Mucosa of stomach (tissue), 1 donor: ENCODE measurements at regions not wholly inside any gene's neighbourhood (a gene's known extent, or its start where the extent isn't known, plus 50 kb on each side); places are given as distances from the start of the nearest gene placed in this dataset.

ENCODE experiments used
- H3K27me3 ChIP-seq: one replicate; pipeline ENCODE4 v1.7.0; 2013; ENCODE audit warnings: mild to moderate bottlenecking, low read length; ENCODE audit not compliant: control insufficient read depth, insufficient read depth
- H3K36me3 ChIP-seq: one replicate; pipeline ENCODE4 v1.7.0; 2013; ENCODE audit warnings: low read length; ENCODE audit not compliant: control insufficient read depth, insufficient read depth
- H3K4me1 ChIP-seq: one replicate; pipeline ENCODE4 v1.7.0; 2013; ENCODE audit warnings: mild to moderate bottlenecking, low read length; ENCODE audit not compliant: control insufficient read depth, insufficient read depth
- H3K4me3 ChIP-seq: one replicate; pipeline ENCODE4 v1.7.0; 2013; ENCODE audit warnings: low read length
- H3K9ac ChIP-seq: one replicate; pipeline ENCODE4 v1.7.0; 2013; ENCODE audit warnings: mild to moderate bottlenecking, low read length, moderate library complexity
- H3K9me3 ChIP-seq: one replicate; pipeline ENCODE4 v1.7.0; 2013; ENCODE audit warnings: mild to moderate bottlenecking, low read length, moderate library complexity; ENCODE audit not compliant: control insufficient read depth
- donor health status: Pancreatic carcinoma.

DNA sequence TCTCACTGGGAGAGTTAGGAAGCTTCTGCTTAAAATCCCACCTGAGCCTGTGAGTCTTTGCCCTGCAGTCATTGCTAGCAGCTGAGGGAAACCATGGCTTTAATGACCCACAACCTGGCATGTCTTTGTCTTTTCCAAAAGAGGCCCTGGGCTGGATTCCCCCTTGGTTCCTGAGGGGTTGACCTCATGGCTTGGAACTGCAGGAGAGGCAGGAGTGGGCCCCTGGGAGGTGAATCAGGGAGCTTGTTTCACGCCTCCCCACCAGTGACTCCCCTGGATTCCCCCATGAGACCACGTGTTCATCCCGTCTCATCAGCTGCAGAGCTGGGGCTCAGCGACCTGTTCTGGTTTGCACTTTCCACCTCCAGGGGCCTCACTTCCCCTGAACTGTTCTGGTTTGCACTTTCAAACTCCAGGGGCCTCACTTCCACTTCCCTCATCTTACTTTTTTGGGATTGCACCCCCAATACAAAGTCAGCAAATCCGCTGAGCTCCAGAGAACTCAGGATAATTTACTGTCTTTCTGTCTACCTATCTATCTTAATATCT, 58.5 kb upstream of the TMEM18 start:
- Histone ChIP-seq H3K9me3 (no peaks in the 10 kb centered on the region), H3K27me3 (peaks cover 8% of the 10 kb centered on the region)

DNA sequence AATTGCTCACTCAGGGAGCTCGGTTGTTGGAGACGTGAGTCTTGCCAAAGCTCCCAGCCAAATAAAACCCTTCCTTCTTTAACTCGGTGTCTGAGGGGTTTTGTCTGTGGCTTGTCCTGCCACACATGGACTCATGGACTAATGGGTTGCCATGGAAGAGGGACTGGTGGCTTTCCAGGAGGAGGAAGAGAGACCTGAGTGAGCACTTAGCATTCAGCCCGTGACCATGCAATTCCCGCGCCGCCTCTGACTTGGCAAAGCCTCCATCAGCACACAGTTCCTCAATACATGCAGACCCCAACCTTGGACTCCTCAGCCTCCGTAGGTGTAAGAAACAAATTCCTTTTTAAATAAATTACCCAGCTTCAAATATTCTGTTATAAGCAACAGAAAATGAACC, 57.3 kb upstream of the TMEM18 start:
- Histone ChIP-seq H3K4me1 (peaks cover under 1% of the 10 kb centered on the region), H3K4me3 (no peak overlapping the region), H3K9ac (no peak overlapping the region), H3K27me3 (no peaks in the 10 kb centered on the region), H3K9me3 (no peaks in the 10 kb centered on the region), H3K36me3 (no peaks in the 10 kb centered on the region)

More for the DNA sequence above, 58.5 kb upstream of the TMEM18 start:
- no peak overlapping the region for H3K9ac ChIP-seq
- H3K4me3 ChIP-seq: no peak overlapping the region
- H3K36me3 ChIP-seq: no peaks in the 10 kb centered on the region
- H3K4me1 ChIP-seq: peaks cover 12% of the 10 kb centered on the region

DNA sequence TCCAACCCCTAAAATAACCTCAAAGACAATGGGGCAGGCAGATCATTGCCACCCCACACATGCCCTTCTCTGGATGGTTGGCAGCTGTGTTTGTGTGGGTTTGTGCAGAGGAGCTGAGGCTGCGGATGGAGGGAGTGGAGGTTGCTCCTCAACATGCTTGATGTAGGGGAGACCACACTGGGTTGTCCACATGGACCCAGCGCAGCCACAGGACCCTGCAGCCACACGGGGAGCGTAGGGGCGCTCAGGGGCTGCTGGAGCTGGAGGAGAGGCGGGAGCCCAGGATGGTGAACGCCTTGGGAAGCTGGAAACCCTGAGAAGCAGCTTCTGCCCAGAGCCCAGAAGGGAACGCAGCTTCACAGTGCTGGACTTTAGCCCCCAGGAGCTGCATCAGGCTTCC, 56.3 kb upstream of the TMEM18 start:
- no peaks in the 10 kb centered on the region for H3K36me3 ChIP-seq
- no peaks in the 10 kb centered on the region for H3K27me3 ChIP-seq
- H3K4me1 ChIP-seq: no peaks in the 10 kb centered on the region
- H3K4me3 ChIP-seq: no peak overlapping the region
- no peak overlapping the region for H3K9ac ChIP-seq
- H3K9me3 ChIP-seq: no peaks in the 10 kb centered on the region

DNA sequence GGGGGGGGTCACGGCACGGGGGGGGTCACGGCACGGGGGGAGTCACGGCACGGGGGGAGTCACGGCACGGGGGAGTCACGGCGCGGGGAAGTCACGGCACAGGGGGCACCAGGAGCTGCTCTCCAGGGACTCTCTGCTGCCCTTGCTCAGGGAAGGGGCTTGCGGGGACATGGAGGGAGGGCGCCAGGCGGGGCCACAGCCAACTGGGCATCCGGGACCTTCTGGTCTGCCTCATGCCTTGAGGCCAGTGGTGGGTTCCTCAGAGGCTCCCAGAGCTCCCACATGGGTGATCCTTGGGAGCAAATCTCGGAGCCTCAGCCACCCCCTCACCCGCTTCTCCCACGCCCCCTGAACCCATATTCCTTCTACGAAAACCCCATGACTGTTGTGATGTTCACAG, 55.8 kb upstream of the TMEM18 start:
- no peak overlapping the region for H3K9ac ChIP-seq

DNA sequence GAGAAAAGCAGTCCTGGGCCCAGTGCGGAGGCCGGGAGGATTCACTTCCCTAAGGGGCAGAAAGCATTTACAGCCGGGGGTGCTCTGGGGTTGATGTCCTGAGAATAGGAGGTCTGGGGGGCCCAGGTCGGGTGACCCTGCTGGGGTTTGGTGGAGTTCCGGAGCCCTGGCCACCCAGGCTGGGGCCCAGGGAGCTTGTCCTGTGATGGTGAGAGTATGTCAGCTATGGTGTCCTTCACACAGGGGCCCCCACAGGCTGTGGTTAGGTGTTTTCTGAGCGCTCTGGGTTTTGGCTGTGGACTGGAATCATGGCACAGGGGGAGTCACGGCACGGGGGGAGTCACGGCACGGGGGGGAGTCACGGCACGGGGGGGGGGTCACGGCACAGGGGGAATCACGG, 54.5 kb upstream of the TMEM18 start:
- Histone ChIP-seq H3K4me1 (no peaks in the 10 kb centered on the region), H3K4me3 (no peak overlapping the region), H3K36me3 (no peaks in the 10 kb centered on the region), H3K9ac (no peak overlapping the region), H3K9me3 (no peaks in the 10 kb centered on the region), H3K27me3 (no peaks in the 10 kb centered on the region)

More for the DNA sequence above, 55.8 kb upstream of the TMEM18 start:
- H3K4me1 ChIP-seq: no peaks in the 10 kb centered on the region
- H3K36me3 ChIP-seq: no peaks in the 10 kb centered on the region
- no peak overlapping the region for H3K4me3 ChIP-seq
- no peaks in the 10 kb centered on the region for H3K27me3 ChIP-seq
- H3K9me3 ChIP-seq: no peaks in the 10 kb centered on the region

DNA sequence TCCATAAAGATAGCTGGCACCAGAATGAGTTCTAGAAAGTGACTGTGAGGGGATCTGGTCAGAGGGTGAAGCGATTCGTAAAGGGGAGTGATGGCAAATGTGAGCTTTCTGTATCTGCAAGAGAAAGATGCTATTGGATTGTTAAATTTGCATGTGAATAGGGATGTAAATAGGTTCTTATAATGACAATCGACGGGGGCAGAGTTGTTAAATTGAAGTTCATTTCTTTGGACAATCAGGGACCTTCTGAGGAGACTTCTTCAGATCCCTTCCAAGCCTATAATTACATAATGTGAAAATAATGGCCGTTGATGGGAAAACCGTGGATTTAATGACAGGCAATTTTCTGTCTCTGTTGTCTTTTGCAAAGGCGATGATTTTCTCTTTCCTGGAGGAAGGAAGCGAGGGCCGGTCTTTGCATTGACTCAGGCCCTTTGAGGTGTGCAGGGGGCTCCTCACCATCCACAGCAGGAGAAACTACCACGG, 52.2 kb upstream of the TMEM18 start:
- no peaks in the 10 kb centered on the region for H3K36me3 ChIP-seq
- H3K4me3 ChIP-seq: no peak overlapping the region
- no peaks in the 10 kb centered on the region for H3K27me3 ChIP-seq
- no peaks in the 10 kb centered on the region for H3K9me3 ChIP-seq
- no peaks in the 10 kb centered on the region for H3K4me1 ChIP-seq
- H3K9ac ChIP-seq: no peak overlapping the region

DNA sequence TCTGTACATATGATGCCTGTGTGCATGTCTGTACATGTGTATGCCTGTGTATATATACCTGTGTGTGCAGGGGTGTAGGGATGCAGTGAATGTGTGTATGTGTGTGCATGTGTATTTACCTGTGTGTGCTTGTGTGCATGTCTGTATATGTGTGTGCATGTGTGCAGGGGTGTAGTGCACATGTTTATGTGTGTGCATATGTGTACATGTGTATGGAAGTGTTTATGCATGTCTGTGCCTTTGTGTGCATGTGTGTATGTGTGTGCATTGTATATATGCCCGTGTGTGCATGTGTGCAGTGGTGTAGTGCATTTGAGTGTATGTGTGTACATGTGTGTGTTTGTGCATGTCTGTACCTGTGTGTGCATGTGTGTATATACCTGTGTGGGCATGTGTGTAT, 51.0 kb upstream of the TMEM18 start:
- no peak overlapping the region for H3K9ac ChIP-seq
- H3K4me3 ChIP-seq: no peak overlapping the region
- H3K27me3 ChIP-seq: no peaks in the 10 kb centered on the region
- H3K9me3 ChIP-seq: no peaks in the 10 kb centered on the region
- no peaks in the 10 kb centered on the region for H3K36me3 ChIP-seq
- no peaks in the 10 kb centered on the region for H3K4me1 ChIP-seq

DNA sequence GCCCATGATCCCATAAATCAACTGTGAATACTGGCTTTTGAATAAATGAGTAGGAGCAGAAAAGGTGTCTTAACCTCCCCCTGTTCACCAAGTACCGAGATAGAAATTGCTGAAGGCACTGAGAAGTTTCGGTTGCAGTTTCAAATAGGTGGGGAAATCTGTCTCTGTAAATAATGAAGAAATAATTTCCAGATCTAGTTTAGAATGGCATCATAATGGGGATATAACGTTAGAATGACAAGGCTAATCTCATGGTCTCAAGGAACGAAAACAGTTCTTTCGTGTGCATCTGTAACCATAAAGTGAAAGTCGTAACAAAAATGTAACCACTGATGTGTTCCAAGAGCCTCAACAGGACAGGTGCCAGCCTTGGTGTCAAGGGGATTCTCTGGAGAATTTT, 49.9 kb upstream of the TMEM18 start:
- H3K36me3 ChIP-seq: no peaks in the 10 kb centered on the region
- no peaks in the 10 kb centered on the region for H3K27me3 ChIP-seq
- H3K9ac ChIP-seq: no peak overlapping the region
- no peaks in the 10 kb centered on the region for H3K9me3 ChIP-seq
- no peak overlapping the region for H3K4me3 ChIP-seq
- no peaks in the 10 kb centered on the region for H3K4me1 ChIP-seq
